ENCODE measurements at regions not wholly inside any gene's neighbourhood (a gene's known extent, or its start where the extent isn't known, plus 50 kb on each side); places are given as distances from the start of the nearest gene placed in this dataset.

DNA sequence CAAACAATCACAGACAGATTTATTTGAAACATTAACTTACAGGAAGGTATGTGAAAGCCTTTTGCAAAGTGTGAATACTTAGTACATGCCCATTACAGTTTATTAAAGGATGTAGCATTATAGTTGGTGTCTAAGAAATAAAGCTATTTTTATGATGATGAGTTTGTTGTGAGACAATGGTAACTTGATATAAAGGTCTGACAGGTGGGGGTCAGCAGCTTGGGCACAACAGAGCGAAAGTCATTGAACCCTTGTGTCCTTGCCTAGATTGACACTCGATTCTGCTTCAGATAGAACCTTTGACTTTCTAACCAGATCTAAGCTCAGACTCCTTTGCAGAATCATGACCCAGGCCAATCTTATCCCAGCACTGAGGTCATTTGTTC is 777.9 kb downstream of the NTRK3 start:
- no peak for TF ChIP-seq HDAC2 (IDR thresholded peaks at IDR 0.05; ENCODE audit: borderline replicate concordance in 1 of 2, low read depth in 2 of 2, low read length in 2 of 2)
- TF ChIP-seq MAFK (IDR thresholded peaks at IDR 0.05; ENCODE audit: low read depth, low read length) = no peak
- TF ChIP-seq, protein P1, sequence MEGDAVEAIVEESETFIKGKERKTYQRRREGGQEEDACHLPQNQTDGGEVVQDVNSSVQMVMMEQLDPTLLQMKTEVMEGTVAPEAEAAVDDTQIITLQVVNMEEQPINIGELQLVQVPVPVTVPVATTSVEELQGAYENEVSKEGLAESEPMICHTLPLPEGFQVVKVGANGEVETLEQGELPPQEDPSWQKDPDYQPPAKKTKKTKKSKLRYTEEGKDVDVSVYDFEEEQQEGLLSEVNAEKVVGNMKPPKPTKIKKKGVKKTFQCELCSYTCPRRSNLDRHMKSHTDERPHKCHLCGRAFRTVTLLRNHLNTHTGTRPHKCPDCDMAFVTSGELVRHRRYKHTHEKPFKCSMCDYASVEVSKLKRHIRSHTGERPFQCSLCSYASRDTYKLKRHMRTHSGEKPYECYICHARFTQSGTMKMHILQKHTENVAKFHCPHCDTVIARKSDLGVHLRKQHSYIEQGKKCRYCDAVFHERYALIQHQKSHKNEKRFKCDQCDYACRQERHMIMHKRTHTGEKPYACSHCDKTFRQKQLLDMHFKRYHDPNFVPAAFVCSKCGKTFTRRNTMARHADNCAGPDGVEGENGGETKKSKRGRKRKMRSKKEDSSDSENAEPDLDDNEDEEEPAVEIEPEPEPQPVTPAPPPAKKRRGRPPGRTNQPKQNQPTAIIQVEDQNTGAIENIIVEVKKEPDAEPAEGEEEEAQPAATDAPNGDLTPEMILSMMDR (IDR thresholded peaks at IDR 0.05; ENCODE audit: control extremely low read depth in 1 of 3, insufficient read depth in 1 of 3, low read depth in 1 of 3, low read length in 3 of 3) = no peak
- TF ChIP-seq NRF1 (IDR thresholded peaks at IDR 0.05; ENCODE audit: low read depth, low read length) = no peak
- TF ChIP-seq EP300 (IDR thresholded peaks at IDR 0.05; ENCODE audit: borderline replicate concordance in 1 of 2, low read depth in 2 of 2, low read length in 2 of 2) = no peak
